ENCODE measurements at regions not wholly inside any gene's neighbourhood (a gene's known extent, or its start where the extent isn't known, plus 50 kb on each side); places are given as distances from the start of the nearest gene placed in this dataset.

GRCh38 chr10:90504172-90504571, 353.7 kb downstream of the HTR7 start:
- TF ChIP-seq CTCF (IDR thresholded peaks at IDR 0.05; ENCODE audit: insufficient read depth, low read depth, low read length) (peak; percentile 6), EZH2 (IDR thresholded peaks at IDR 0.05; ENCODE audit: insufficient read depth, low read length) (no peak)
